ENCODE measurements at regions not wholly inside any gene's neighbourhood (a gene's known extent, or its start where the extent isn't known, plus 50 kb on each side); places are given as distances from the start of the nearest gene placed in this dataset.

- Histone ChIP-seq H3K36me3 (ENCODE audit: control insufficient read depth, insufficient read depth, low read length) (no peaks in the 10 kb centered on the region), H3K27me3 (ENCODE audit: insufficient read depth, low read length, poor library complexity) (no peaks in the 10 kb centered on the region), H3K23ac (ENCODE audit: low read length) (no peak overlapping the region), H3K9ac (ENCODE audit: low read length) (no peak overlapping the region), H3K79me2 (ENCODE audit: control insufficient read depth, insufficient read depth, low read length) (no peaks in the 10 kb centered on the region), H2AK5ac (ENCODE audit: low read length) (no peak overlapping the region), H3K18ac (ENCODE audit: low read length) (no peak overlapping the region), H3K56ac (ENCODE audit: low read length) (peak overlapping the region; percentile 60), H3K79me1 (ENCODE audit: low read length) (no peaks in the 10 kb centered on the region), H3K4me3 (ENCODE audit: low read length) (no peak overlapping the region), H3K4me2 (ENCODE audit: low read length) (no peak overlapping the region), H2BK15ac (replicated peaks; ENCODE audit: low read depth) (no peak overlapping the region), H4K5ac (ENCODE audit: low read length) (no peak overlapping the region), H3K4me1 (ENCODE audit: control insufficient read depth, low read depth, low read length) (no peaks in the 10 kb centered on the region), H2BK120ac (ENCODE audit: low read depth, low read length) (no peak overlapping the region), H4K8ac (ENCODE audit: low read depth, low read length) (no peak overlapping the region), H3K4ac (ENCODE audit: low read depth, low read length) (no peak overlapping the region), H3K27ac (ENCODE audit: low read depth, low read length) (no peak overlapping the region), H2BK5ac (ENCODE audit: low read length) (no peak overlapping the region)
- no CpG with 5 or more reads among the region's 11 CpGs for WGBS (ENCODE audit: extremely low coverage, insufficient coverage, low lambda C conversion rate)
- peak; percentile 13 for DNase-seq
Measured at GRCh38 chr6:168783720-168784119, 342.7 kb downstream of the SMOC2 start.

GRCh38 chr6:168782187-168782751 lies 341.3 kb downstream of the SMOC2 start:
- Histone ChIP-seq H3K4me1 (ENCODE audit: control insufficient read depth, low read depth, low read length) (no peaks in the 10 kb centered on the region), H3K27ac (ENCODE audit: low read depth, low read length) (no peak overlapping the region), H3K79me1 (ENCODE audit: low read length) (no peaks in the 10 kb centered on the region), H3K79me2 (ENCODE audit: control insufficient read depth, insufficient read depth, low read length) (no peaks in the 10 kb centered on the region), H3K27me3 (ENCODE audit: insufficient read depth, low read length, poor library complexity) (no peaks in the 10 kb centered on the region), H2BK15ac (replicated peaks; ENCODE audit: low read depth) (no peak overlapping the region), H3K18ac (ENCODE audit: low read length) (no peak overlapping the region), H2BK120ac (ENCODE audit: low read depth, low read length) (no peak overlapping the region), H3K4me3 (ENCODE audit: low read length) (no peak overlapping the region), H3K56ac (ENCODE audit: low read length) (no peak overlapping the region), H4K5ac (ENCODE audit: low read length) (no peak overlapping the region), H3K4me2 (ENCODE audit: low read length) (no peak overlapping the region), H4K8ac (ENCODE audit: low read depth, low read length) (no peak overlapping the region), H3K23ac (ENCODE audit: low read length) (no peak overlapping the region), H3K36me3 (ENCODE audit: control insufficient read depth, insufficient read depth, low read length) (no peaks in the 10 kb centered on the region), H2BK5ac (ENCODE audit: low read length) (no peak overlapping the region), H3K9ac (ENCODE audit: low read length) (no peak overlapping the region), H3K4ac (ENCODE audit: low read depth, low read length) (no peak overlapping the region), H2AK5ac (ENCODE audit: low read length) (no peak overlapping the region)
- no CpG with 5 or more reads among the region's 18 CpGs for WGBS (ENCODE audit: extremely low coverage, insufficient coverage, low lambda C conversion rate)
- DNase-seq = no peak

GRCh38 chr6:168778201-168778600 lies 337.2 kb downstream of the SMOC2 start:
- Histone ChIP-seq H3K4me1 (ENCODE audit: control insufficient read depth, low read depth, low read length) (no peaks in the 10 kb centered on the region), H2BK120ac (ENCODE audit: low read depth, low read length) (no peak overlapping the region), H3K4me2 (ENCODE audit: low read length) (no peak overlapping the region), H3K9ac (ENCODE audit: low read length) (no peak overlapping the region), H3K27me3 (ENCODE audit: insufficient read depth, low read length, poor library complexity) (no peaks in the 10 kb centered on the region), H2AK5ac (ENCODE audit: low read length) (no peak overlapping the region), H3K79me2 (ENCODE audit: control insufficient read depth, insufficient read depth, low read length) (no peaks in the 10 kb centered on the region), H3K79me1 (ENCODE audit: low read length) (no peaks in the 10 kb centered on the region), H3K36me3 (ENCODE audit: control insufficient read depth, insufficient read depth, low read length) (no peaks in the 10 kb centered on the region), H4K8ac (ENCODE audit: low read depth, low read length) (no peak overlapping the region), H3K18ac (ENCODE audit: low read length) (no peak overlapping the region), H3K4ac (ENCODE audit: low read depth, low read length) (no peak overlapping the region), H3K27ac (ENCODE audit: low read depth, low read length) (no peak overlapping the region), H2BK15ac (replicated peaks; ENCODE audit: low read depth) (no peak overlapping the region), H4K5ac (ENCODE audit: low read length) (no peak overlapping the region), H3K56ac (ENCODE audit: low read length) (no peak overlapping the region), H3K23ac (ENCODE audit: low read length) (no peak overlapping the region), H3K4me3 (ENCODE audit: low read length) (no peak overlapping the region), H2BK5ac (ENCODE audit: low read length) (no peak overlapping the region)
- WGBS (ENCODE audit: extremely low coverage, insufficient coverage, low lambda C conversion rate) = no CpG with 5 or more reads among the region's 7 CpGs
- no peak for DNase-seq

GRCh38 chr6:168774381-168774780 lies 333.4 kb downstream of the SMOC2 start:
- Histone ChIP-seq H2AK5ac (ENCODE audit: low read length) (no peak overlapping the region), H3K4ac (ENCODE audit: low read depth, low read length) (no peak overlapping the region), H3K27me3 (ENCODE audit: insufficient read depth, low read length, poor library complexity) (no peaks in the 10 kb centered on the region), H4K8ac (ENCODE audit: low read depth, low read length) (no peak overlapping the region), H2BK15ac (replicated peaks; ENCODE audit: low read depth) (no peak overlapping the region), H3K79me2 (ENCODE audit: control insufficient read depth, insufficient read depth, low read length) (no peaks in the 10 kb centered on the region), H3K18ac (ENCODE audit: low read length) (no peak overlapping the region), H3K27ac (ENCODE audit: low read depth, low read length) (no peak overlapping the region), H3K56ac (ENCODE audit: low read length) (no peak overlapping the region), H3K36me3 (ENCODE audit: control insufficient read depth, insufficient read depth, low read length) (no peaks in the 10 kb centered on the region), H3K4me2 (ENCODE audit: low read length) (no peak overlapping the region), H3K4me3 (ENCODE audit: low read length) (no peak overlapping the region), H2BK5ac (ENCODE audit: low read length) (no peak overlapping the region), H3K4me1 (ENCODE audit: control insufficient read depth, low read depth, low read length) (no peaks in the 10 kb centered on the region), H2BK120ac (ENCODE audit: low read depth, low read length) (no peak overlapping the region), H4K5ac (ENCODE audit: low read length) (no peak overlapping the region), H3K23ac (ENCODE audit: low read length) (no peak overlapping the region), H3K79me1 (ENCODE audit: low read length) (no peaks in the 10 kb centered on the region), H3K9ac (ENCODE audit: low read length) (no peak overlapping the region)
- DNase-seq = no peak

- no peaks in the 10 kb centered on the region for H3K79me2 ChIP-seq (ENCODE audit: control insufficient read depth, insufficient read depth, low read length)
- no peak for DNase-seq
- no peaks in the 10 kb centered on the region for H3K4me1 ChIP-seq (ENCODE audit: control insufficient read depth, low read depth, low read length)
- H3K23ac ChIP-seq (ENCODE audit: low read length) = no peak overlapping the region
- H2BK5ac ChIP-seq (ENCODE audit: low read length) = no peak overlapping the region
- H3K36me3 ChIP-seq (ENCODE audit: control insufficient read depth, insufficient read depth, low read length) = no peaks in the 10 kb centered on the region
- H2BK15ac ChIP-seq (replicated peaks; ENCODE audit: low read depth) = no peak overlapping the region
- no peak overlapping the region for H3K27ac ChIP-seq (ENCODE audit: low read depth, low read length)
- no peak overlapping the region for H3K9ac ChIP-seq (ENCODE audit: low read length)
- no peak overlapping the region for H3K4me3 ChIP-seq (ENCODE audit: low read length)
- no peak overlapping the region for H3K56ac ChIP-seq (ENCODE audit: low read length)
- H2BK120ac ChIP-seq (ENCODE audit: low read depth, low read length) = no peak overlapping the region
- no peaks in the 10 kb centered on the region for H3K79me1 ChIP-seq (ENCODE audit: low read length)
- no peak overlapping the region for H4K5ac ChIP-seq (ENCODE audit: low read length)
- H3K4me2 ChIP-seq (ENCODE audit: low read length) = no peak overlapping the region
- no peaks in the 10 kb centered on the region for H3K27me3 ChIP-seq (ENCODE audit: insufficient read depth, low read length, poor library complexity)
- no peak overlapping the region for H3K18ac ChIP-seq (ENCODE audit: low read length)
- no peak overlapping the region for H4K8ac ChIP-seq (ENCODE audit: low read depth, low read length)
- H2AK5ac ChIP-seq (ENCODE audit: low read length) = no peak overlapping the region
- H3K4ac ChIP-seq (ENCODE audit: low read depth, low read length) = no peak overlapping the region
Measured at GRCh38 chr6:168773788-168774187, 332.8 kb downstream of the SMOC2 start.

- no peak overlapping the region for H3K4me3 ChIP-seq (ENCODE audit: low read length)
- no CpG with 5 or more reads among the region's 1 CpG for WGBS (ENCODE audit: extremely low coverage, insufficient coverage, low lambda C conversion rate)
- no peaks in the 10 kb centered on the region for H3K36me3 ChIP-seq (ENCODE audit: control insufficient read depth, insufficient read depth, low read length)
Measured at GRCh38 chr6:168765752-168766151, 324.8 kb downstream of the SMOC2 start.

More at GRCh38 chr6:168765752-168766151, 324.8 kb downstream of the SMOC2 start:
- Histone ChIP-seq H3K27me3 (ENCODE audit: insufficient read depth, low read length, poor library complexity) (no peaks in the 10 kb centered on the region), H2BK120ac (ENCODE audit: low read depth, low read length) (no peak overlapping the region), H2BK15ac (replicated peaks; ENCODE audit: low read depth) (no peak overlapping the region), H3K79me2 (ENCODE audit: control insufficient read depth, insufficient read depth, low read length) (no peaks in the 10 kb centered on the region), H2AK5ac (ENCODE audit: low read length) (no peak overlapping the region), H3K4me2 (ENCODE audit: low read length) (no peak overlapping the region), H3K56ac (ENCODE audit: low read length) (no peak overlapping the region), H4K5ac (ENCODE audit: low read length) (no peak overlapping the region), H4K8ac (ENCODE audit: low read depth, low read length) (no peak overlapping the region), H3K18ac (ENCODE audit: low read length) (no peak overlapping the region), H3K27ac (ENCODE audit: low read depth, low read length) (no peak overlapping the region), H2BK5ac (ENCODE audit: low read length) (no peak overlapping the region), H3K79me1 (ENCODE audit: low read length) (no peaks in the 10 kb centered on the region), H3K4me1 (ENCODE audit: control insufficient read depth, low read depth, low read length) (no peaks in the 10 kb centered on the region), H3K4ac (ENCODE audit: low read depth, low read length) (no peak overlapping the region), H3K23ac (ENCODE audit: low read length) (no peak overlapping the region), H3K9ac (ENCODE audit: low read length) (no peak overlapping the region)
- DNase-seq = peak; percentile 61
